ENCODE measurements at regions not wholly inside any gene's neighbourhood (a gene's known extent, or its start where the extent isn't known, plus 50 kb on each side); places are given as distances from the start of the nearest gene placed in this dataset.

DNA sequence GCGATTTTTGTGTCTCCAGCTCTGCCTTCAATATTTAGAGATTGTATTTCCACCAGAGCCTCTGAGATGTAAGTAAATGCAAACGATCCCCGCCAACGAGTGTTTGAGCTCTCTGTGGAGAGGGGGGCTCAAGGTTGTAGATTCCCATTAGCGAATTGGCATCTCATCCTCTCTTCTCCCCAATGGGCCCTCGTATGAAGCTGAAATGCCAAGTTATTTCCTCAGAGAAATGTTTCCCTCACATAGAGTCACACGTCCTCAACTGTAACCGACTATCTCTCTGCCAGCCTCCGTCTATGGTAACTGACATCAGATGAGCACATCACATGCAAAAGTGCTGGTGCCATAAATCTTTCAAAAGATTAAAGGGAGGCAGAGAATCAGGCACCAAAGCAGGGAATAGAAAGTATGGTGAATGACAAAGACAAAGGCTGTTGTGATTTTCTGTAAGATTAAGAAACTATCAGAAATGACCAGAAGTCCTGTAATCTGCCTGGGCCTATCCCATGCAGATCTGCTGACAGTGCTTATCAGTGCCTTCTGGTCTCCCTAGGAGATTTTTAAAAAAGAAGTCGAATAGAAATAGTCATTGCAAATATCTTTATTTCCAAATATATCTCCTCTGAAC lies 157.1 kb downstream of the PDGFRA start:
- H3K4me2 ChIP-seq (ENCODE audit: low read length), result no peak overlapping the region
- H3K9me2 ChIP-seq (ENCODE audit: insufficient read depth, low read length), result no peaks in the 10 kb centered on the region
- no peak overlapping the region for H3K4me3 ChIP-seq (ENCODE audit: low read length)
- TF ChIP-seq RAD21 (conservative IDR thresholded peaks at IDR 0.05), result no peak
- TF ChIP-seq, protein P1, sequence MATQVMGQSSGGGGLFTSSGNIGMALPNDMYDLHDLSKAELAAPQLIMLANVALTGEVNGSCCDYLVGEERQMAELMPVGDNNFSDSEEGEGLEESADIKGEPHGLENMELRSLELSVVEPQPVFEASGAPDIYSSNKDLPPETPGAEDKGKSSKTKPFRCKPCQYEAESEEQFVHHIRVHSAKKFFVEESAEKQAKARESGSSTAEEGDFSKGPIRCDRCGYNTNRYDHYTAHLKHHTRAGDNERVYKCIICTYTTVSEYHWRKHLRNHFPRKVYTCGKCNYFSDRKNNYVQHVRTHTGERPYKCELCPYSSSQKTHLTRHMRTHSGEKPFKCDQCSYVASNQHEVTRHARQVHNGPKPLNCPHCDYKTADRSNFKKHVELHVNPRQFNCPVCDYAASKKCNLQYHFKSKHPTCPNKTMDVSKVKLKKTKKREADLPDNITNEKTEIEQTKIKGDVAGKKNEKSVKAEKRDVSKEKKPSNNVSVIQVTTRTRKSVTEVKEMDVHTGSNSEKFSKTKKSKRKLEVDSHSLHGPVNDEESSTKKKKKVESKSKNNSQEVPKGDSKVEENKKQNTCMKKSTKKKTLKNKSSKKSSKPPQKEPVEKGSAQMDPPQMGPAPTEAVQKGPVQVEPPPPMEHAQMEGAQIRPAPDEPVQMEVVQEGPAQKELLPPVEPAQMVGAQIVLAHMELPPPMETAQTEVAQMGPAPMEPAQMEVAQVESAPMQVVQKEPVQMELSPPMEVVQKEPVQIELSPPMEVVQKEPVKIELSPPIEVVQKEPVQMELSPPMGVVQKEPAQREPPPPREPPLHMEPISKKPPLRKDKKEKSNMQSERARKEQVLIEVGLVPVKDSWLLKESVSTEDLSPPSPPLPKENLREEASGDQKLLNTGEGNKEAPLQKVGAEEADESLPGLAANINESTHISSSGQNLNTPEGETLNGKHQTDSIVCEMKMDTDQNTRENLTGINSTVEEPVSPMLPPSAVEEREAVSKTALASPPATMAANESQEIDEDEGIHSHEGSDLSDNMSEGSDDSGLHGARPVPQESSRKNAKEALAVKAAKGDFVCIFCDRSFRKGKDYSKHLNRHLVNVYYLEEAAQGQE (IDR thresholded peaks at IDR 0.05; ENCODE audit: borderline replicate concordance), result no peak
- no peak for TF ChIP-seq SMC3 (conservative IDR thresholded peaks at IDR 0.05; ENCODE audit: poor library complexity)
- TF ChIP-seq, protein P2, sequence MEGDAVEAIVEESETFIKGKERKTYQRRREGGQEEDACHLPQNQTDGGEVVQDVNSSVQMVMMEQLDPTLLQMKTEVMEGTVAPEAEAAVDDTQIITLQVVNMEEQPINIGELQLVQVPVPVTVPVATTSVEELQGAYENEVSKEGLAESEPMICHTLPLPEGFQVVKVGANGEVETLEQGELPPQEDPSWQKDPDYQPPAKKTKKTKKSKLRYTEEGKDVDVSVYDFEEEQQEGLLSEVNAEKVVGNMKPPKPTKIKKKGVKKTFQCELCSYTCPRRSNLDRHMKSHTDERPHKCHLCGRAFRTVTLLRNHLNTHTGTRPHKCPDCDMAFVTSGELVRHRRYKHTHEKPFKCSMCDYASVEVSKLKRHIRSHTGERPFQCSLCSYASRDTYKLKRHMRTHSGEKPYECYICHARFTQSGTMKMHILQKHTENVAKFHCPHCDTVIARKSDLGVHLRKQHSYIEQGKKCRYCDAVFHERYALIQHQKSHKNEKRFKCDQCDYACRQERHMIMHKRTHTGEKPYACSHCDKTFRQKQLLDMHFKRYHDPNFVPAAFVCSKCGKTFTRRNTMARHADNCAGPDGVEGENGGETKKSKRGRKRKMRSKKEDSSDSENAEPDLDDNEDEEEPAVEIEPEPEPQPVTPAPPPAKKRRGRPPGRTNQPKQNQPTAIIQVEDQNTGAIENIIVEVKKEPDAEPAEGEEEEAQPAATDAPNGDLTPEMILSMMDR (IDR thresholded peaks at IDR 0.05; ENCODE audit: poor library complexity, severe bottlenecking), result no peak
- no peak for TF ChIP-seq TAF1 (IDR thresholded peaks at IDR 0.05; ENCODE audit: low read depth)
- TF ChIP-seq POLR2AphosphoS5 (IDR thresholded peaks at IDR 0.05), result no peak
- no peak for TF ChIP-seq MXI1 (conservative IDR thresholded peaks at IDR 0.05; ENCODE audit: poor library complexity, severe bottlenecking)
- no peak for TF ChIP-seq EZH2 (IDR thresholded peaks at IDR 0.05; ENCODE audit: borderline replicate concordance, insufficient read depth, low read length, poor library complexity, severe bottlenecking)
- TF ChIP-seq EP300 (conservative IDR thresholded peaks at IDR 0.05; ENCODE audit: poor library complexity, severe bottlenecking), result no peak
- H4K20me1 ChIP-seq (ENCODE audit: insufficient read depth), result no peaks in the 10 kb centered on the region
- no peaks in the 10 kb centered on the region for H3F3A ChIP-seq (ENCODE audit: insufficient read depth, low read length, poor library complexity, severe bottlenecking)
- no peaks in the 10 kb centered on the region for H3K27me3 ChIP-seq (ENCODE audit: insufficient read depth, low read depth, low read length)
- H3K79me2 ChIP-seq (replicated peaks; ENCODE audit: insufficient read depth, low read length), result no peaks in the 10 kb centered on the region
- no peak overlapping the region for H3K9ac ChIP-seq (ENCODE audit: low read length)
- no peaks in the 10 kb centered on the region for H3K9me3 ChIP-seq (ENCODE audit: low read length)
- no peaks in the 10 kb centered on the region for H3K36me3 ChIP-seq (ENCODE audit: insufficient read depth, low read length)
- H2AFZ ChIP-seq (ENCODE audit: low read depth, low read length), result no peak overlapping the region
- no peak overlapping the region for H3K27ac ChIP-seq (ENCODE audit: low read length)

DNA sequence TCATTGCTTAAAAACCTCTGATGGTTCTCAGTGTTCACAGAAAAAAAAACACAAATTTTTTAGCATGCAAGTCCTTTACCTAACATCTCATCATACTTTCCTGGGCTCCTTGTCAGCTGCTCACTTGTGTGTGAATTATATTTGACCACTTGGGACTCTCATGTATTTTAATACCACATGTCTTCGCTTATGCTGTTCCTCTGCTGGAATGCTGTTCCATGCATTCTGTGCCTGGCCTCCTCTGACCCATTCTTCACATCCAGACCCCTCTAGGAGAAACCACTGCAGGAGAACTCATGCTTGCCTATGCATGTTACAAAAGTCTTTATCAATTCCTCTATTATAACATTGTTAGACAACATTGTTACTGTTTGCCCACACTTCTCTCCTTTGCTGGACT lies 157.6 kb downstream of the PDGFRA start:
- Histone ChIP-seq H3K4me3 (ENCODE audit: low read length) (no peak overlapping the region), H3K9me3 (ENCODE audit: low read length) (no peaks in the 10 kb centered on the region), H2AFZ (ENCODE audit: low read depth, low read length) (no peak overlapping the region), H4K20me1 (ENCODE audit: insufficient read depth) (no peaks in the 10 kb centered on the region), H3K9me2 (ENCODE audit: insufficient read depth, low read length) (no peaks in the 10 kb centered on the region), H3F3A (ENCODE audit: insufficient read depth, low read length, poor library complexity, severe bottlenecking) (no peaks in the 10 kb centered on the region), H3K4me2 (ENCODE audit: low read length) (no peak overlapping the region), H3K36me3 (ENCODE audit: insufficient read depth, low read length) (no peaks in the 10 kb centered on the region), H3K27ac (ENCODE audit: low read length) (no peak overlapping the region), H3K27me3 (ENCODE audit: insufficient read depth, low read depth, low read length) (no peaks in the 10 kb centered on the region), H3K9ac (ENCODE audit: low read length) (no peak overlapping the region), H3K79me2 (replicated peaks; ENCODE audit: insufficient read depth, low read length) (no peaks in the 10 kb centered on the region)
- TF ChIP-seq MXI1 (conservative IDR thresholded peaks at IDR 0.05; ENCODE audit: poor library complexity, severe bottlenecking) (no peak), SMC3 (conservative IDR thresholded peaks at IDR 0.05; ENCODE audit: poor library complexity) (no peak), EP300 (conservative IDR thresholded peaks at IDR 0.05; ENCODE audit: poor library complexity, severe bottlenecking) (no peak), EZH2 (IDR thresholded peaks at IDR 0.05; ENCODE audit: borderline replicate concordance, insufficient read depth, low read length, poor library complexity, severe bottlenecking) (no peak), TAF1 (IDR thresholded peaks at IDR 0.05; ENCODE audit: low read depth) (no peak), RAD21 (conservative IDR thresholded peaks at IDR 0.05) (no peak), POLR2AphosphoS5 (IDR thresholded peaks at IDR 0.05) (no peak)
- TF ChIP-seq, protein P1 (IDR thresholded peaks at IDR 0.05; ENCODE audit: borderline replicate concordance), result no peak
- TF ChIP-seq, protein P2 (IDR thresholded peaks at IDR 0.05; ENCODE audit: poor library complexity, severe bottlenecking), result no peak

Data from neural cell (in vitro differentiated cells).